GM12878 (cell line): ENCODE measurements at regions not wholly inside any gene's neighbourhood (a gene's known extent, or its start where the extent isn't known, plus 50 kb on each side); places are given as distances from the start of the nearest gene placed in this dataset.

Experiments used
- CTCF ChIP-seq, 3 experiments: IDR thresholded peaks in 2 of 3; conservative IDR thresholded peaks in 1 of 3; 2 replicates each; pipeline ENCODE4 v1.5.1; 2011; ENCODE audit warnings: low read depth in 3 of 3, low read length in 3 of 3, mild to moderate bottlenecking in 3 of 3, control low read depth in 2 of 3, moderate library complexity in 2 of 3, inconsistent platforms in 1 of 3, mixed read lengths in 1 of 3; ENCODE audit not compliant: control insufficient read depth in 2 of 3, insufficient read depth in 1 of 3; ENCODE audit errors: extremely low read depth in 1 of 3
- E2F8 ChIP-seq: fragments of 450-650 bp; IDR thresholded peaks from 2 replicates; pipeline ENCODE4 v1.6.1; 2018; ENCODE audit warnings: mild to moderate bottlenecking, low read depth, moderate library complexity; ENCODE audit not compliant: partially characterized antibody
- FOXM1 ChIP-seq: IDR thresholded peaks from 2 replicates; pipeline ENCODE4 v1.6.1; 2012; ENCODE audit warnings: low read depth, mild to moderate bottlenecking, inconsistent platforms, low read length, moderate library complexity
- HDGF ChIP-seq: fragments of 450-650 bp; IDR thresholded peaks from 2 replicates; pipeline ENCODE4 v1.6.1; 2016; ENCODE audit warnings: antibody characterized with exemption
- POLR2A ChIP-seq: IDR thresholded peaks from 2 replicates; pipeline ENCODE4 v1.6.1; 2011; ENCODE audit warnings: low read depth, mild to moderate bottlenecking, low read length
- REST ChIP-seq: IDR thresholded peaks from 2 replicates; pipeline ENCODE4 v1.6.1; 2012; ENCODE audit warnings: mild to moderate bottlenecking, low read depth, low read length
- RFX5 ChIP-seq: IDR thresholded peaks from 2 replicates; pipeline ENCODE4 v1.6.1; 2011; ENCODE audit warnings: low read depth, low read length, improper control_type of control experiment
- SMC3 ChIP-seq: IDR thresholded peaks from 2 replicates; pipeline ENCODE4 v1.6.1; 2011; ENCODE audit warnings: low read length, improper control_type of control experiment, borderline replicate concordance
- SUZ12 ChIP-seq: fragments of 200-600 bp; sonication (generic); IDR thresholded peaks from one replicate; pipeline ENCODE4 v1.6.1; 2018; ENCODE audit warnings: antibody characterized with exemption, mild to moderate bottlenecking; ENCODE audit not compliant: unreplicated experiment
- TAF1 ChIP-seq: IDR thresholded peaks from 2 replicates; pipeline ENCODE4 v1.6.1; 2011; ENCODE audit warnings: mild to moderate bottlenecking, low read depth, low read length, borderline replicate concordance
- TARDBP ChIP-seq: IDR thresholded peaks from 2 replicates; pipeline ENCODE4 v1.6.1; 2016; ENCODE audit warnings: borderline replicate concordance
- ZBTB4 ChIP-seq: fragments of 450-650 bp; formaldehyde crosslinking; IDR thresholded peaks from 2 replicates; pipeline ENCODE4 v1.4.0; 2022; ENCODE audit warnings: mild to moderate bottlenecking, moderate library complexity

- TF ChIP-seq TARDBP, result no peak
- no peak for TF ChIP-seq CTCF (IDR thresholded peaks at IDR 0.05 in 2 of 3, conservative IDR thresholded peaks at IDR 0.05 in 1 of 3; ENCODE audit: control insufficient read depth in 2 of 3, extremely low read depth in 1 of 3, insufficient read depth in 1 of 3, low read depth in 3 of 3, low read length in 3 of 3)
- TF ChIP-seq HDGF, result no peak
- no peak for TF ChIP-seq RFX5
- no peak for TF ChIP-seq REST
- TF ChIP-seq POLR2A, result no peak
- no peak for TF ChIP-seq FOXM1
- TF ChIP-seq E2F8, result no peak
- no peak for TF ChIP-seq SUZ12
- no peak for TF ChIP-seq ZBTB4 (CRISPR knock-in tag)
- no peak for TF ChIP-seq TAF1
- TF ChIP-seq SMC3, result no peak
These were observed 113.8 kb upstream of the DNAH14 start for GRCh38 chr1:224815647-224816046.
